WERI-Rb-1 (cell line): ENCODE measurements at regions not wholly inside any gene's neighbourhood (a gene's known extent, or its start where the extent isn't known, plus 50 kb on each side); places are given as distances from the start of the nearest gene placed in this dataset.

Source experiments
- DNase-seq: peaks from one replicate; pipeline ENCODE4 v3.0.0-alpha.2; 2020
- H3K27ac ChIP-seq: fragments of 250-450 bp; sonication (Bioruptor Pico); 2 replicates; pipeline ENCODE4 v1.5.1; 2020; ENCODE audit warnings: mild to moderate bottlenecking, moderate library complexity
- H3K27me3 ChIP-seq: fragments of 250-450 bp; sonication (Bioruptor Pico); 2 replicates; pipeline ENCODE4 v1.5.1; 2021; ENCODE audit warnings: mild to moderate bottlenecking, low read depth, moderate library complexity; ENCODE audit not compliant: insufficient read depth, severe bottlenecking
- H3K36me3 ChIP-seq: fragments of 250-450 bp; sonication (Bioruptor Pico); 2 replicates; pipeline ENCODE4 v1.5.1; 2020; ENCODE audit warnings: mild to moderate bottlenecking, moderate library complexity
- H3K4me3 ChIP-seq: 2 replicates; pipeline ENCODE4 v1.5.1; 2011; ENCODE audit warnings: low read depth, mild to moderate bottlenecking, control low read depth, low read length
- H3K9me3 ChIP-seq: fragments of 250-450 bp; sonication (Bioruptor Pico); 2 replicates; pipeline ENCODE4 v1.5.1; 2021; ENCODE audit warnings: mild to moderate bottlenecking, moderate library complexity; ENCODE audit not compliant: severe bottlenecking
- TF ChIP-seq, protein P1 (sequence below): IDR thresholded peaks from 2 replicates; pipeline ENCODE4 v1.5.1; 2011; ENCODE audit warnings: low read depth, mild to moderate bottlenecking, control low read depth, inconsistent platforms, low read length

DNA sequence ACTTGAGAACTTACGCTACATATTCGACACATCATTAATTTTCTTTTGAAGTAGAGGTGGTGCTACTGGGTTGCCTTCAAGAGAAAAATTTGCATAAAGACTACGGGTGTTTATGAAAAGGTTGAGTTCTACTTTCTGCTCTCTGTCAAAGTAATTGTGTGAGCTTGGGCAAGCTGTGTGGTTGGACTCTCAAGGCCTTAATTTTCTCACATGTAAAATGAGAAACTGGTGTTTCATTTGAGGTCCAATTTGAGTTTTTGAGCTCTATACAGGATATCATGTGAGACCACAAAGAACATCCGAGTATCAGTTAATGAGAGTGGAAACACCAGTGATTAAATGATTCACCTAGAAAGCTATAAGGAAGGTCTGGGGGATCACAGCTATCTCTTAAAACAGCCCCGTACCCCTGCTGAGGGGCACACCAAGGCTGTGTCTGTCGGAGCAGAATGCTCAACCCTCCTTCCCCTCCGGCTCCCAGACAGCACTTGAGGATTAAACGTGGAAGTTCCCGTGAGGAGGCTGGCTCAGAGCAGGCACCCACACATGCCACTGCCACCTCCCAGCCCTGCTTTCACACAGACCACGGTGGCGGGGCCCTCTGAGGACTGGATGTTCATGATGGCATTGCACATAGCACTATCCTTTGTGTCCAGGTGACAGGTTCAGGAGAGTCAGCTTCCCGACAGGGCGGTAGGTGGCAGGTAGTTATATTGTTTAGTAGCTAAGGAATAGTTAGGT is 191.8 kb downstream of the RNF144A start:
- TF ChIP-seq, protein P1, sequence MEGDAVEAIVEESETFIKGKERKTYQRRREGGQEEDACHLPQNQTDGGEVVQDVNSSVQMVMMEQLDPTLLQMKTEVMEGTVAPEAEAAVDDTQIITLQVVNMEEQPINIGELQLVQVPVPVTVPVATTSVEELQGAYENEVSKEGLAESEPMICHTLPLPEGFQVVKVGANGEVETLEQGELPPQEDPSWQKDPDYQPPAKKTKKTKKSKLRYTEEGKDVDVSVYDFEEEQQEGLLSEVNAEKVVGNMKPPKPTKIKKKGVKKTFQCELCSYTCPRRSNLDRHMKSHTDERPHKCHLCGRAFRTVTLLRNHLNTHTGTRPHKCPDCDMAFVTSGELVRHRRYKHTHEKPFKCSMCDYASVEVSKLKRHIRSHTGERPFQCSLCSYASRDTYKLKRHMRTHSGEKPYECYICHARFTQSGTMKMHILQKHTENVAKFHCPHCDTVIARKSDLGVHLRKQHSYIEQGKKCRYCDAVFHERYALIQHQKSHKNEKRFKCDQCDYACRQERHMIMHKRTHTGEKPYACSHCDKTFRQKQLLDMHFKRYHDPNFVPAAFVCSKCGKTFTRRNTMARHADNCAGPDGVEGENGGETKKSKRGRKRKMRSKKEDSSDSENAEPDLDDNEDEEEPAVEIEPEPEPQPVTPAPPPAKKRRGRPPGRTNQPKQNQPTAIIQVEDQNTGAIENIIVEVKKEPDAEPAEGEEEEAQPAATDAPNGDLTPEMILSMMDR: no peak
- DNase-seq: no peak
- Histone ChIP-seq H3K27me3 (no peaks in the 10 kb centered on the region), H3K4me3 (no peak overlapping the region), H3K9me3 (no peaks in the 10 kb centered on the region), H3K36me3 (no peaks in the 10 kb centered on the region), H3K27ac (no peak overlapping the region)

DNA sequence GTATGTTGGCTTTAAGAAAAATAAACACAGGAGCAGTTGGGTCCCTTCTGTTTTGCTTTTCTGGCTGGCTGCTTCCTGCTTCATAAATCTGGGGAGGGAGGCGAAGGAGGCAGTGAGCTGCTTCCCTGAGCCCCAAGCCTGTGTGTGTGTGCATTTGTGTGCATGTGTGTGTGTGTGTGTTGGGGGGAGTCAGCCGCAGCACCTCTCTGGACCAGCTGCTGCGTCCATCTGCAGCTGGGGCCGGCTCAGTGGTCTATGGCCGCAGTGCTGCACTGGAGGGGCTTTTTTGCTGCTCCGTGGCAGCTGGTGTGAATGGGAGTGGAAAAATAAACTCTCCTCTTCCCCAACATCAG is 192.3 kb downstream of the RNF144A start:
- H3K27me3 ChIP-seq: no peaks in the 10 kb centered on the region

GRCh38 chr2:7111626-7112025 is 194.4 kb downstream of the RNF144A start:
- DNase-seq: peak; percentile 55
- H3K4me3 ChIP-seq: no peak overlapping the region

More for the DNA sequence above, 192.3 kb downstream of the RNF144A start:
- Histone ChIP-seq H3K27ac (no peak overlapping the region), H3K36me3 (no peaks in the 10 kb centered on the region), H3K9me3 (no peaks in the 10 kb centered on the region), H3K4me3 (no peak overlapping the region)
- TF ChIP-seq, protein P1: no peak
- DNase-seq: no peak

DNA sequence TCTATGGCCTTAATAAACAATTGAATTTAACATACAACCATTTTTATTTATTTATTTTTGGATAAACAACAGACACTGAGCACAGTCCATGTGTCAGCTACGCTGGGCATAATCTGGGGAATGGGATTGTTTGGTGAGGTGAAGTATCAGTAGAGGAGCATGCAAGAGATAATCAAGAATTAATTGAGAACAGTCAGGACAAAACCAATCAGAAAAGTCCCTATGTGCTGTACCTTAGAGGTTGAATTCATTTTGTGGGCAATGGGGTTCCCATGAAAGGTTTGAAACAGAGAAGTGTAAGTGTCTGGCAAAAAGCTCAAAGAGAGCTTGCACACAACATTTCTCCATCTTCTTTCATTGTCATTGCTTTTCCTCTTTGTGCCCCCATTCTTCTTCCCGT is 198.2 kb downstream of the RNF144A start:
- DNase-seq: no peak
- Histone ChIP-seq H3K27ac (no peak overlapping the region), H3K4me3 (no peak overlapping the region), H3K9me3 (no peaks in the 10 kb centered on the region), H3K36me3 (no peaks in the 10 kb centered on the region), H3K27me3 (no peaks in the 10 kb centered on the region)
- TF ChIP-seq, protein P1: no peak

More at GRCh38 chr2:7111626-7112025, 194.4 kb downstream of the RNF144A start:
- H3K36me3 ChIP-seq: no peaks in the 10 kb centered on the region
- TF ChIP-seq, protein P1: peak; percentile 44; the same call in 1 of the 2 replicates
- no peaks in the 10 kb centered on the region for H3K27me3 ChIP-seq
- H3K9me3 ChIP-seq: no peaks in the 10 kb centered on the region
- H3K27ac ChIP-seq: peak overlapping the region; percentile 0; the same call in 1 of the 2 replicates

DNA sequence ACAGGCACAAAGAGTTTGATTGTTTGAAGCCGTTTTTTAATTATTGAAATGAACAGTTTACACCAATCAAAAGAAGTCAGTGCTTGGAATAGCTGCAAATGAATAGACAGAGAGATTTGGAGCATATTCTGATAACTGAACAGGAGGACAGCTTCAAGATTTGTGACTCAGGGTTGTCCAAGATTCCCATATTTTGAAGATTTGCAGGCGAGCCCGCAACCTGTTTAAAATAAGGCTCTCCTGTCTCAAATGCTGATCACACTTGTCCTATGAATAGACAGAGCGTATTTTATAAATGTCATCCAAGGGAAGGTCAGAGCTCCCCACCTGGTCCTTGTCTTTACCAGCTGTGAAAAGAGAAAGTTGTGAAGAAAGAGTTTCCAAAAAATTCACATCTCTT is 198.7 kb downstream of the RNF144A start:
- no peak overlapping the region for H3K27ac ChIP-seq
- H3K27me3 ChIP-seq: no peaks in the 10 kb centered on the region
- no peaks in the 10 kb centered on the region for H3K36me3 ChIP-seq
- no peak overlapping the region for H3K4me3 ChIP-seq
- no peaks in the 10 kb centered on the region for H3K9me3 ChIP-seq
- TF ChIP-seq, protein P1: no peak
- no peak for DNase-seq

DNA sequence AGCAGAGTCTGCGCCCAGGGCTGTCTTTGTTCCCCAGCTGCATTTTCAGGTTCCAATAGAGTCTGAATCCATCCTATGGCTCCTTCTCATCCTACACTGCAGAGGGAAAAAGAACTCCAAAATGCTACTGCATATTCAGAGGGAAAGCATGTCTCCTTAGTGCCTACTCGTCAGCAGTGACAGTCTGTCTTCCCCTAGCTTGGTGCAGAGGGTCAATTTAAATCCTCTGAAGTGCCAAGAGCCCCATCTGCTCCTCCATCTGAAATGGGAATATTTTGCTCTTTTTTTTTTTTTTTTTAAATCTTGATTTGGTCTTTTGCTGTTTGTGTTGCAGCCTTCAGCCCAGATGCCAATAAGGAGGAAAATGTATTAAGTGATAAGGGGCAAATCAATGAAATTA is 199.3 kb downstream of the RNF144A start:
- DNase-seq: no peak
- TF ChIP-seq, protein P1: no peak
- H3K36me3 ChIP-seq: no peaks in the 10 kb centered on the region
- H3K9me3 ChIP-seq: no peaks in the 10 kb centered on the region
- H3K4me3 ChIP-seq: no peak overlapping the region
- no peak overlapping the region for H3K27ac ChIP-seq
- H3K27me3 ChIP-seq: no peaks in the 10 kb centered on the region
